LHCN-M2 (cell line): ENCODE measurements at regions not wholly inside any gene's neighbourhood (a gene's known extent, or its start where the extent isn't known, plus 50 kb on each side); places are given as distances from the start of the nearest gene placed in this dataset.

ENCODE experiments used
- DNase-seq: peaks from one replicate; pipeline ENCODE4 v3.0.0-alpha.2; 2012; ENCODE audit warnings: low read depth

DNA sequence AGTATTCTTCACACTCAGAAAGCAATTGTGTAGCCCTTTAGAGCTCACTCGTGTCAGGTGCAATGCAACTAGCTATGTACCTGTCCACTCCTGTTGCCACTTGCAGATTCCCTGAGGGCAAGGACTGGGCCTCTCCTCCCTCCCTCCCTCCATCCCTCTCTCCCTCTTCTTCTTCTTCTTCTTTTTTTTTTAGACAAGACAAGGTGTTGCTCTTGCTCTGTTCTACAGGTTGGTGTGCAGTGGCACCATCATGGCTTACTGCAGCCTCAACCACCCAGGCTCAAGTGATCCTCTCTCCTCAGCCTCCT is 119.7 kb downstream of the ACKR3 start:
- DNase-seq: no peak

DNA sequence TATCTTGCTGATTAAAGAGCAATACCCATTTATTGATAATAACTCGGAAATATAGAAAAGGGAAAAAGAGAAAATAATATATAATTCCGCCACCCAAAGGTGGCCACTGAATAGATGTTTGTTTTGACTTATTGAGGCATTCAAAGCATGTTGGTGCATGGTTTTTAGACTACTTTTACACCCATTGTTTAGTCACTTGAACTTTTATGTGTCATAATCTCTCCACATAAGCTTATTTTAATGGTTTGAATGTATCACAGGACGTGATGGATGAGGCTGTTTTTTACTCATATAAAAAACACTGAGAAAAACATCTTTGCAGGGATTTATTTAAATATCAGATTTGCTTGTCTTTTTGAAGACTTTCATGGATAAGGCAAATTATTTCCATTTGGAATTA is 120.4 kb downstream of the ACKR3 start:
- peak; percentile 15 for DNase-seq

DNA sequence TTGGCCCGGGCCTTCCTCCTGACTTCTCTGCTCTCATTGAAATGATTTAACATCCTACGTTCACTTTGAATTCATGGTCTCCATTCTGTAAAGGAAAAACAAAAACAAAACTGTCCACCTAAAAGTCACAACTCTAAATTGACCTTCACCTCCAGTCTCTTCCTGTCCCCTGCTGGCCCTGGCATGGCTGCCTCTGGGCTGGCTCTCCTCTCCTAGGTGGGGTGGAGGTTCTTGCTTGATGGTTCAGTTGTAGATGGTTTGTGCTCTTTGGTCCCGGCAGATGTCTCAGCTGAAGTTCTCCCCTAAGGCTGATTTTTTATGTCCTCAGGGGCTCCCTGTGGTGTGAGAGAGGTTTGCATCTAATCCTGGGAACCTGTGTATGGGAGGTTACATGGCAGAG is 121.1 kb downstream of the ACKR3 start:
- DNase-seq: no peak

DNA sequence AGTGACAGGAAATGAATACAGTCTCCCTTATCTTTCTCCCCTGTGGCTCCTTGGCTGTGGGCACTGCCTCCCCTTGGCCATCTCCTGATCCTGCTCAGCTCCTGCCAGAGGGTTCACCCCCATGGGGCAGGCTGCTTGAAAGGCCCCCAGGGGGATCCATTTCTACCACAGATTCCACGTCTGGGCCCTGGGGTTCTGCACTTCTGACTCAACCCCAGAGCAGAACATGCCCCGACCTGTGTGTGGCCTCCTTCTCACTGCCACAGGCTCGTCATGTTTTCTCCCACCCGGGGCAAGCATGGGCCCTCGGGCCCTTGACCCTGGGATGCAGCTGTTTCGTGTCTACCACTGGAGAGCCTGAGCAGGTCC is 122.2 kb downstream of the ACKR3 start:
- DNase-seq: peak; percentile 17

DNA sequence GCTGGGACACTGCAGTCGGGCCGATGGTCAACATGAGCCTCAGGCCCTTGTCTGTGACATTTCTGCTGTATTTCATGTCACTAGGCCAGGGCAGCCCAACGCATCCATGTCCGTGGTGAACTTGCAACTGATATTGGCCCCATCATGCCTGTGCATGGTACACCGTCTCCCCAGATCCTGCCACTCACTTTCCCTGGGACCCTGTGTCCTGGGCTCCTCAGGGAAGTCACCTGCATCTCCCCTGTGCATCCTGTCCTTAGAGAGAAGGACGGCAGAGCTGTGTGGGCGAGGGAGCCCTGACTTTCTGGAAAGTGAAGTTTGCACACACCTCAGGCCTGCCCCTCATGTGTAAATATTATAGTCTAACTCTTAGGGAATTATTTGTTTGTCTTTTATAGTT is 123.3 kb downstream of the ACKR3 start:
- no peak for DNase-seq

DNA sequence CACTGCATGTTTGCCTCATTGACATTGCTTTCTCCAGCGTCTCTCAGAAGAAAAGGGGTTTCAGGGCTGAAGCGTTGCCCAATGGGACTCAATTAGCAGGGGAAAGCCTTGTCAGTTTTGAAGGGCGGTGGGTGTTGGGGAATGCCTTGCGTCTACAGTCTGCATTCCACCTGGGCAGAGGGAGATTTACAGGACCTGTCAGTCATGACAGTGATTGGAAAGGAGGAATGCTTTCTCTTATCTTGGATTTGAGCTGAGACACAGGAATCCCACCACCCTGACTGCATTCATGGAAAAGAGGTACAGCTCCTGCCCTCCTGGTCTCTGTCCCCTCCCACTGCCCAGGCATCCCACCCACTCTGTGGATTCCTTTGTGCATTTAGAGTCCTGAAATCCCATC is 123.9 kb downstream of the ACKR3 start:
- no peak for DNase-seq

DNA sequence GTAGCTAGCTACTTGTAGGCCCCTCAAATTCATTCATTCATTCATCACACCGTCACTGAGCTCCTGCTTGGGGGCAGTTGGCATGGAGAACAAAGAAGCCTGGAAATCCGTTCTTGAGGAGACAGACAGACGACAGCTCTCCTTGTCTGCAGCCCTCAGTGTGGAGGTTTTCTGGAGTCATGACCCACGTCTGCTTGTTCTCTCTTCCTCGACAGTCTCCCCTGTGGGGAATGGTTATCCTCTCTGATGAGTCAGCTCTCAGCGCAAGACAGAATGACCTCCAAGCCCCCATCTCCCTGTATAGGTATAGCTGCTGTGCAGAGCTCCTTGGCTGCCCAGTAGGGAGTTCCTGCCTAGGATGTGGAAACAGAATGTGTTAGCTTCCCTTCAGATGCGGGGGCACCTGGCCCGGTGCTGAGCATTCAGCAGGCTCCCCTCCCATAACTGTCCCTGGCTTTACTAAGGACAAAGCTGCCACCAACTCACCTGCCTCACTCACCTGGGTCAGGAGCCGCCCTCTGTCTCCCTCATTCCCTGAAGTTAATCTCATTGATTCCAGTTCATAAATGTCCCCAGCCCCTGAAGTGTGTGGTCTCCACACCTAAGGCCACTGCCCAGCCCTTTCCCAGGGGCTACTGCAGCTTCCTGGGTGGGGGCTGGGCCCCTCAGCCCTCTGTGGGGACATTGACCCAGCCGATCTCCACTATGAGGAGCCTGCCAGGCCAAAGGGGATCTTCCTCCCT is 124.7 kb downstream of the ACKR3 start:
- no peak for DNase-seq

DNA sequence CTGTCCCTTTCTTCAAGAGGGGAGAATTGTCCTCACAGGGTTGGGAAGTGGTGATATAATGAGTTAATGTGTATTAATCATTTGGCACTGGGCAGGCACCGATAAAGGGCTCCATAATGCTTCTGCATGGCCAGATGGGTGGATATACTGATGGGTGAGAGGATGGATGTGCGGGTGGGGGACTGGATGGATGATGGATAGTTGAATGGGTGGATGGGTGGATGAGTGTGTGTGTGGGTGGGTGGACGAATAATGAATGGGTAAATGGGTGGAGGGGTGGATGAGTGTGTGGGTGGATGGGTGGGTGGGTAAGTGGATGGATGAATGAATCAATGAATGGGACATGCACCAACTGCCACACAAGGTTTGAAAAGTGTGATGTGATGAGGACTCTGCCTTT is 127.2 kb downstream of the ACKR3 start:
- DNase-seq: no peak

DNA sequence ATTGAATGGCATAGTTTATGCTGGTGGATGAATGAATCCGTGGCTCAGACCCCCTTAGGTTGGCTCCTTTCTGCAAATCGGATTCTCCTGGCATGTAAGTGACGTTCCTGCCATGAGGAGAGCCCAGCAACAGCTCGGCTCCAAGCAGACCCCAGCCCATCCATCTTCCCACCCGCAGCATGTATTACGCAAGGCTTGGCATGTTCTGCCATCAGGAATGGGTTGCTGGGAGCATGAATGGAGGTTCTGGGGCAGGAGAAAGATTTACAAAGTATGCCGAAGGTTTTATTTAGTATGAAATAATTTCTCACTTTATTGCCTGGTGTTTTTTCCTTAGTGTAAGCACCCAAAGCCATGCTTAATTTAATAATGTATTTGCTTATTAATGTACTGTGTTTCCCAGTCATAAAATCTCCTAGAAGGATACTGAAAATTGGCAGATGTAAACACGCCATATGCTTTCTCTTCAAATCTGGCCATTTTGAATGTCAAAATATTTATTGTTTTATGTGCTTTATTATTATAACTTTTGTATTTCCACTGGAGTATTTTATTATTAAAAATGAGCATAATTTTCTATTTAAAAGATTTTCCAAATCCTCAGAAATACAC is 128.5 kb downstream of the ACKR3 start:
- DNase-seq: no peak

DNA sequence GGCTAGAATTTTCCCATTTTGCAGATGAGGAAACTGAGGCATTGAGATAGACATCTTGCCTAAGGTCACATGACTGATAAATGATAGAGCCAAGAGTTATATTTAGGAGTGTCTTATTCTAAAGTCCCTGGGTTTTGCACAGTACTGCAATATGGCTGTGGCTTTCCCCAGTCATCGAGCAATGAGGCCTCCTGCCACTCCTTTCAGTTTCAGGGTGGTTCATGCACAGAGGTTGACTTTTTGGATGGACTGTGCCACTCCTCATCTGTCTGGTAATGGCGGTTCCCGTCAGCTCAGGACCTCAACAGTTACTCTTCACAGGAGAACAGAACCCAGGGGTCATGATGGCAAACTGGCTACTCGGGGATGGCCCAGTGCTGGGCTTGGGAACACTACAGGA is 131.1 kb downstream of the ACKR3 start:
- no peak for DNase-seq

DNA sequence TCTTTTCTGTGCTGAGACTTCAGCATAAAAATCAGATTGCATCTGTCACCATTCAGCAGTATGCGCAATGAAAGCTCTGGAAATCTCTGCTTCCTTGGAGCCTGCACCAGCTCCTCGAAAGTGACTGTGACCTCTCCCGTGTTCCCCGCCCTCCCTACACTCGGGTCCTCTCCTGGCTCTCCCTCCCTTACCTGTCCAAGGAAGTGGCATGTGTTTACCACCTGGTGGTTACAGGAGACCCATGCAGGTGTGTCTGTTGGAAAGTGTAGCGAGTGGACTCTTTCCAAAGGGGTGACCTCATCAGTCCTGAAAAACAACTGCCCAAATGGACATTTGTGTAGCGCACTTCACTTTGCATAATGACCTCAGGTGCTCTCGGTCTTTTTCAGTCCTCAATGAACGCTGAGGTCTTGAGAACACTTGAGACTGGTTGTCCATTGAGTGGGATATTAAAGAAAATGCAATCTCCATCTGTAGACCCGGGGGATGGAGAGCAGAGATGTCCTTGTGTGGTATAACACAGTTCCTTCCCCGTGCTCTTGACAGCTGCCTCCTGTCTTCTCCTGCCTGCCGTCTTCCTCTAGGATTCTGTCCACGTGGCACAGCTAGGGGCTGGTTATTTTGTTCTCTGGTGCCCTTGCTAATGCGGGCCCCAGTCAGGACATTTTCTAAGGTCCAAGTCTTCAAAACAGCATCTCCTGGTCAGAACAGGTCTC is 133.2 kb downstream of the ACKR3 start:
- no peak for DNase-seq

DNA sequence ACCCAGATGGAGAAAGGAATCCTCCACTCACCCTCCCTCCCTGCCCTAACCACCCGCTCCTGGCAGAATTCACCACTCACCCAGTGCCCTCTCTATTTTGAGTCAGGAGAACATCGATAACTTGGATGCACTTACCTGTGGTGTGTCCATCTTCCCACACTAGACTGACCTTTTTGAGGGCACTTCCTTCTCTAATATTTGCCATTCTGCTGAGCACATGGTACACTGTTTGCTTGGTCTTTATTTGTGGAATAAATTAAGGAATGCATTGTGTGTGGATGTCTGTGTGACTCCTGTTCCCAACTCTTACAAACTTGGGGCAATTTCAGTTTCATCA is 133.7 kb downstream of the ACKR3 start:
- no peak for DNase-seq

DNA sequence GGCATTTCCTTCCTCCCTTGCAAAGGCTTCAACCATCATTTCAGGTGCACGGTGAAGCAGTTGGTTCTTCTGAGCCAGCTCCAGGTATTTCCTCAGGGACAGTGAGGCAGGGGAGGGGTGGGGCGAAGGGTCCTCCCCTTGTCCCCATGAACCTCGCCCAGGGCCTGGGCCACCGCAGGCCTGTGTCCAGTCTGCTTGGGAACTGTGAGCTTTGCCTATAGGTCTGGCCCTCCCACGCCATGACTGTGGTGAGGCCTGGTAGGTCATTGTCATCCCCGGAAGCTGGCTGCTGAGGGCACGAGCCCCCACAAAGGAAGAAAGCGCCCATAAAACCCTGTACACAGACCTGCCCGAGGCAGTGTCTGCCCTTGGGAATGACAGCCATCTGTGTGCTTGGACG is 134.3 kb downstream of the ACKR3 start:
- no peak for DNase-seq

DNA sequence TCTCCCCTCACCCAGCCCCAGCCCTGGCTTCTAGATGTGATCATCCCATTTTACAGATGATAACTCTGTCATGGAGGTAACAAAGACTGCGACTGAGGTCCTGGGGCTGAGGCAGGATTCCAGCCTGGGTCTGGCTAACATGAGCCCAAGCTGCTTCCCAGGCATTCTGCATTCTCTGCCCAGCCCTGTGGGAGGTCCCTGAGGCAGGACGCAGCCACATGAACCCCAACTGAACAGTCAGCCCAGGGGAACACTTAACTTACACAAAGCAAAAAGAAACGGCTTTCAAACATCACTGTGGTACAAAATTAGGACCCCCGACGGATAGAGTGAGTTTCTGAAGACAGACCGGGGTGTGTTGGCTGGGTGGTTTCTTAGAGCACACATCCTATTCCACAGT is 135.3 kb downstream of the ACKR3 start:
- no peak for DNase-seq

DNA sequence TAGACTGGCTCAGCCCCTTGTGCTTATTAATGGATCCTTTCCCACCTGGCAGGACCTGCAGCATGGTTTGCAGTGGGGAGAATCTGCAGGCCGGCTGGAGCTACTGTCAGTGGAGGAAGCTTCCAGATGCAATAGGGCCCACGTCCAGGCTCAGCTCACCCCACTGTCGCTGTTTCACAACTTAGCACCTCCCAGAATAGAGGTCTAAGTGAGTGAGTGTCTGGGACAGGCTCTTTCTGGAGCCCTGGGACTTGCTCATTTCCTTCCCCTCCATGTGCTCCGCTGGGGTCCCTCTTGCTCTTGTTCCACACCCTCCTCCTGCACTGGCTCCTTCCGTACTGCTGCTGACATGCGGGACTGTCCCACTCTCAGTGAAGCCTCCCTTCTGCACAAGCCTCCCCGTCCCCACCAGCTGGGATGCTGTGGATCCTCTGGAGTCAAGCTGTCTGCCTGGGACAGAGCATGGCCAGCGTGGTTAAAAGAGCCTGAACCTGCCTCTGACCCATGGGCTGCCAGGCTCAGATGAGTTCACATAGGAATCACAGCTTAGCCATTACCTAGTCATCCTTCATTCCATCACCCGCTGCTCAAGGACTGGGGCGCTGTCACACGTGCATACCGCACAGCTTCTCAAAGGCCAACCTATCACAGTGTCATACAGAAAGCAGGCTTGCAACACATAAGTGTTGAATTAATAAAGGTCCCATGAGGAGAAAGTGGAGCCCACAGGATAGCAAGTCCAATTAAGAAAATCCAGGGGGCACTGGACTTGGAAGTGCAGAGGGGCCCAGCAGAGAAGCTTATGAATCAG is 135.9 kb downstream of the ACKR3 start:
- no peak for DNase-seq

DNA sequence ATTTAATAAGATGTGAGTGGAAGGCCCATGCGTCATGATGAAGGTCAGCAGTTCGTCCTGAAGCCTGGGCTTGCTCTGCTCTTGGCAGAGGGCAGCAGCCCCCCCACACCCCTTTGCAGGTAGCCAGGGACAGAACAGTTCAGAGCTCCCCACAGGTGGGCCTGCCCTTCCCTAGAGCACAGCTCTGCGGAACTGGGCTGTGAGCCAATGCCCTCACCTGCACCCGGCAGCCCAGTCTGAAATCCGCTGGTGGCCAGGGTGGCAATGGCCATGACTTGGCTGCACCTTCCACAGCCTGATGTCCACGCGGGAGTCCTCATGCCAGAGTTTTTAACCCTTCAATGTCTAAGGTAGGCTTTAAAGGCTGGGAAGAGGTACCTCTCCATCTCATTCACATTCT is 136.7 kb downstream of the ACKR3 start:
- DNase-seq: no peak

DNA sequence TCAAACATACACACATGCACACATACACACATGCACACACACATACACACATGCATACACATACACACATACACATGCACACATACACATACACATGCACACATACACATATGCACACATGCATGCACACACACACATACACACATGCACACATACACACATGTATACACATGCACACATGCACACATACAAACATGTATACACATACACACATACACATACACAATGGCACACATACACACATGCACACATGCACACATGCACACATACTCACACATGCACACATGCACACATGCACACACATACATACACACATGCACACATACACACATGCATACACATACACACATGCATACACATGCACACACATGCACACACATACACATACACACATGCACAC is 137.2 kb downstream of the ACKR3 start:
- DNase-seq: no peak

DNA sequence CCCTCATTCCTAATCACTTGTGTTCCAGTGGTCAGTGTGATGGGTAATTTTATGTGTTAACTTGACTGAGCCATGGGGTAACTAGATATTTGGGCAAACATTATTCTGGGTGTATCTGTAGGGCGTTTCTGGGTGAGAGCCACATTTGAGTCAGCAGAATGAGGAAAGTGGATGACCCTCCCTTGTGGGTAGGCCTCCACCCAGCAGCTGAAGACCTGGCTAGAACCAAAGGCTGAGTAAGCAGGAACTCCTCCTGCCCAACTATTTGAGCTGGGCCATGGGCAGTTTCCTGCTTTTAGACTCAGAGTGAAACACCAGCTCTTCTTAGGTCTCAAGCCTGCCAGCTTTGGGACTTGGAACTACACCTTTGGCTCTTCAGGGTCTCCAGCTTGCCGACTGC is 141.8 kb downstream of the ACKR3 start:
- DNase-seq: peak; percentile 63

DNA sequence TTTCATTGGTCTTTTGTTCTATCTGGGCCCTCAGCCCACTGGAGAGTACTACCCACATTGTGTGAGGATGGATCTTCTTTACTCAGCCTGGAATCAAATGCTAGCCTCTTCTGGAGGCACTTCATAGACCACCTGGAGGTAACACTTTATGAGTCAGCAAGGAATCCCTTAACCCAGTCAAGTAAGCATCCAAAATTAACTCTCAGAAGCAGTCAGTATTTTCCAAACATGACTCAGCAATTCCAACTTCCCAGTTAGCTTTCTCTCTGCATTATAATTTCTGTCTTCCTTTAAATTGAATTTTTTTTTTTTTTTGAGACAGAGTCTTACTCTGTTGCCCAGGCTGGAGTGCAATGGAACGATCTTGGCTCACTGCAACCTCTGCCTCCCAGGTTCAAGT is 142.7 kb downstream of the ACKR3 start:
- peak; percentile 5 for DNase-seq

DNA sequence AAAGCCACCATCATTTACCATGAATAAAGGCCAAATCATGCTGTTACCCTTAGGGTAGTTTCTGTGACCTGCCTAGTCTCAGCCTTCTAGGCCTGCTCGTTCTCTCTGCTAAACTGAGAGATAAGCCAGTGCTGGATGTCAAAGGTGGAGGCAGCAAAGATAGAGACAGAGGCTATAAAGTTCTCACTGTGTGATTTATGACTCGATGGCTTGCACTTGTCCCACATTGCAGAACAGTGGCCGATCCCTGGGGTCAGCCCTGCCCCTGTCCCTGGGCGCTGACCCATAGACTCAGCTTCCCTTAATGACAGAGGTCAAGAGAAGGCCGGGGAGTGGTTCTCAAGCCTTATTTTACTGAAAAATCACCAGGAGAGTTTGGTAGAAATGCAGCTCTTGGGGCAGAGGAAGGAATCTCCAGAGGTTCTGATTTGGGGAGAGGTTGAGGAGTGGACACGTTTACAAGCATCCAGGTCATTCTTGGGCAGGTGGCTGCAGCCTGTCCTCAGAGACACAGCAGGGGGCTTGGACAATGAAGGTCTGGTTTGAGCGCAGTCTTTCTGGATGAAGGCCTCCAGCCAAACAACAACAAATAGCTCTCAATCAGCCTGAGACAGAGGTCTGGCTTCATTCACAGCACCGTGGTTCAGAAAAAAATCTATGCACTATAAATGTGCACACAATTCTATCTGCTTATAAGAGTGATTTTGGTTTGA is 143.5 kb downstream of the ACKR3 start:
- DNase-seq: no peak

DNA sequence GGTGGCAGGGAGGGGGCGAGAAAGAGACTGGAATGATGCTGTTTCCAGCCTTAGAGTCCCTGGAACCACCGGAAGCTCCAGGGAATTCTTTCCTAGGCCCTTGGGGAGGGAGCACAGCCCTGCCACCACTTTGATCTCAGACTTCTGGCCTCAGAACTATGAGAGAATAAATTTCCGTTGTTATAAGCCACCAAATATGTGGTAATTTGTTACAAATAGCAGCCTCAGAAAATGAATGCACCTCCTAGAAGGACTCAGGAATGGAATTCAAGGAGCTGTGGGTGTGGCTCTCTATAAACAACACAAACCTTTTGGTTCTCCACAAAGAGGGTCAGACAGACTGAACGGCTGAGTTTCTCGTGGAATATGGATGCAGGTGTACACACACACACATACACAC is 144.5 kb downstream of the ACKR3 start:
- no peak for DNase-seq

DNA sequence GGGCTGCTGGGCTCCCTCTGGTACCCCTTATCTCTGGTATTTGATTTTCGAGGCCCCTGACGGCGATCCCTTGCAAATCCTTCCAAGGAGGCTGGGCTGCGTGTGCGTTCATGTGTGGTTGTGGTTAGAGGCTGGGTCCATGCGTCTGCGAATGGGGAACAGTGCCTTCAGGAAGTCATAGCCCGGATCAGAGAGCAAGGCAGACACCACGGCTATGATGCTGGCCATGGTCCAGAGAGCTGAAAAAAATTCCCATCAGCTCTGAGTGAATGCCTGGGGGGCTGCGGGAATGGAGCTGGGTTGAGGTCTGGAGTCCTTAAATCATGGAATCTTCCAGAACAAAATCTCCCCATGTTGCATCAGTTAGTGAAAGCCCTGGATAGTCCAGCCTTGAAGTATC is 145.5 kb downstream of the ACKR3 start:
- no peak for DNase-seq
